Neural progenitor cell (in vitro differentiated cells): ENCODE measurements at regions not wholly inside any gene's neighbourhood (a gene's known extent, or its start where the extent isn't known, plus 50 kb on each side); places are given as distances from the start of the nearest gene placed in this dataset.

Experiments
- DNase-seq: peaks from one replicate; pipeline ENCODE4 v3.0.0-alpha.2; 2016; ENCODE audit warnings: low spot score
- H2AFZ ChIP-seq: fragments of 200-600 bp; sonication (generic); replicated peaks from 2 replicates; pipeline ENCODE4 v1.6.1; 2016; ENCODE audit warnings: antibody characterized with exemption
- H3F3A ChIP-seq: fragments of 200-600 bp; sonication (generic); 2 replicates; pipeline ENCODE4 v1.6.1; 2016; ENCODE audit warnings: antibody characterized with exemption, low read depth
- H3K27ac ChIP-seq: fragments of 200-600 bp; sonication (generic); 2 replicates; pipeline ENCODE4 v1.5.1; 2016; ENCODE audit warnings: mild to moderate bottlenecking
- H3K27me3 ChIP-seq: fragments of 200-600 bp; sonication (generic); 2 replicates; pipeline ENCODE4 v1.6.1; 2016; ENCODE audit warnings: mild to moderate bottlenecking, moderate library complexity
- H3K36me3 ChIP-seq: fragments of 200-600 bp; sonication (generic); 2 replicates; pipeline ENCODE4 v1.5.1; 2016
- H3K4me1 ChIP-seq: fragments of 200-600 bp; sonication (generic); 2 replicates; pipeline ENCODE4 v1.6.1; 2016; ENCODE audit warnings: mixed run types
- H3K4me2 ChIP-seq: fragments of 200-600 bp; sonication (generic); 2 replicates; pipeline ENCODE4 v1.6.1; 2016
- H3K4me3 ChIP-seq: fragments of 200-600 bp; sonication (generic); 2 replicates; pipeline ENCODE4 v1.5.1; 2016
- H3K79me2 ChIP-seq: fragments of 200-600 bp; sonication (generic); 2 replicates; pipeline ENCODE4 v1.6.1; 2016; ENCODE audit warnings: low read depth
- H3K9ac ChIP-seq: fragments of 200-600 bp; sonication (generic); 2 replicates; pipeline ENCODE4 v1.6.1; 2016
- H3K9me3 ChIP-seq: fragments of 200-600 bp; sonication (generic); 2 replicates; pipeline ENCODE4 v1.5.1; 2016; ENCODE audit warnings: low read depth
- H4K20me1 ChIP-seq: fragments of 200-600 bp; sonication (generic); 2 replicates; pipeline ENCODE4 v1.6.1; 2016; ENCODE audit warnings: low read depth
- H3K27ac Mint-ChIP-seq: 3 replicates; pipeline ENCODE4 v1.8.0; 2021; ENCODE audit warnings: mixed read lengths
- H3K27me3 Mint-ChIP-seq: 2 replicates; pipeline ENCODE4 v1.8.0; 2022; ENCODE audit warnings: low read depth, mild to moderate bottlenecking, inconsistent platforms, moderate library complexity, mixed read lengths; ENCODE audit not compliant: insufficient read depth
- H3K36me3 Mint-ChIP-seq: 3 replicates; pipeline ENCODE4 v1.8.0; 2021; ENCODE audit warnings: mixed read lengths
- H3K4me1 Mint-ChIP-seq: 3 replicates; pipeline ENCODE4 v1.8.0; 2021; ENCODE audit warnings: mixed read lengths
- H3K4me3 Mint-ChIP-seq: 3 replicates; pipeline ENCODE4 v1.8.0; 2021; ENCODE audit warnings: mild to moderate bottlenecking, moderate library complexity, mixed read lengths
- H3K9me3 Mint-ChIP-seq: 3 replicates; pipeline ENCODE4 v1.8.0; 2020; ENCODE audit warnings: mixed read lengths
- CTCF ChIP-seq: fragments of 200-600 bp; sonication (generic); IDR thresholded peaks from 2 replicates; pipeline ENCODE4 v1.5.1; 2017; ENCODE audit warnings: antibody characterized with exemption, mild to moderate bottlenecking
- EZH2 ChIP-seq: fragments of 200-600 bp; sonication (generic); IDR thresholded peaks from 2 replicates; pipeline ENCODE4 v1.6.1; 2017; ENCODE audit warnings: antibody characterized with exemption, mild to moderate bottlenecking, moderate library complexity
- EZH2phosphoT487 ChIP-seq: fragments of 200-600 bp; sonication (generic); IDR thresholded peaks from 2 replicates; pipeline ENCODE4 v1.6.1; 2017; ENCODE audit warnings: antibody characterized with exemption

GRCh38 chr13:55617241-55617640, 1523.5 kb upstream of the PRR20A start:
- Histone ChIP-seq H3K9me3 (no peaks in the 10 kb centered on the region), H2AFZ (no peak overlapping the region), H3F3A (no peaks in the 10 kb centered on the region), H3K36me3 (no peaks in the 10 kb centered on the region), H4K20me1 (no peaks in the 10 kb centered on the region), H3K79me2 (no peaks in the 10 kb centered on the region), H3K4me2 (no peak overlapping the region), H3K4me3 (no peak overlapping the region), H3K9ac (no peak overlapping the region), H3K4me1 (no peaks in the 10 kb centered on the region), H3K27ac (no peak overlapping the region), H3K27me3 (no peaks in the 10 kb centered on the region)
- no peaks in the 10 kb centered on the region for H3K36me3 Mint-ChIP-seq
- no peaks in the 10 kb centered on the region for H3K27me3 Mint-ChIP-seq
- no peaks in the 10 kb centered on the region for H3K4me1 Mint-ChIP-seq
- no peak overlapping the region for H3K4me3 Mint-ChIP-seq
- no peak overlapping the region for H3K27ac Mint-ChIP-seq
- DNase-seq, result no peak
- no peak for TF ChIP-seq EZH2phosphoT487
- H3K9me3 Mint-ChIP-seq, result no peaks in the 10 kb centered on the region

- Histone ChIP-seq H3K27me3 (no peaks in the 10 kb centered on the region), H3F3A (no peaks in the 10 kb centered on the region), H3K79me2 (no peaks in the 10 kb centered on the region), H3K36me3 (no peaks in the 10 kb centered on the region), H3K9me3 (no peaks in the 10 kb centered on the region), H3K4me2 (no peak overlapping the region), H3K4me1 (no peaks in the 10 kb centered on the region), H3K4me3 (no peak overlapping the region), H3K9ac (no peak overlapping the region), H2AFZ (no peak overlapping the region), H4K20me1 (no peaks in the 10 kb centered on the region), H3K27ac (no peak overlapping the region)
- Mint-ChIP-seq H3K27ac (no peak overlapping the region), H3K36me3 (no peaks in the 10 kb centered on the region), H3K4me3 (no peak overlapping the region), H3K9me3 (peaks cover 12% of the 10 kb centered on the region), H3K4me1 (no peaks in the 10 kb centered on the region), H3K27me3 (peaks cover 2% of the 10 kb centered on the region)
- no peak for DNase-seq
- TF ChIP-seq EZH2 (no peak), EZH2phosphoT487 (no peak)
Measured at GRCh38 chr13:55627221-55627620, 1513.5 kb upstream of the PRR20A start.

GRCh38 chr13:55632402-55632801, 1508.3 kb upstream of the PRR20A start:
- H3K36me3 ChIP-seq, result no peaks in the 10 kb centered on the region
- H3F3A ChIP-seq, result no peaks in the 10 kb centered on the region
- no peaks in the 10 kb centered on the region for H3K9me3 ChIP-seq
- no peaks in the 10 kb centered on the region for H3K36me3 Mint-ChIP-seq
- peaks cover 11% of the 10 kb centered on the region for H3K9me3 Mint-ChIP-seq
- no peaks in the 10 kb centered on the region for H4K20me1 ChIP-seq
- H3K27ac Mint-ChIP-seq, result no peak overlapping the region
- H3K4me3 Mint-ChIP-seq, result no peak overlapping the region
- H3K4me1 Mint-ChIP-seq, result no peaks in the 10 kb centered on the region
- H2AFZ ChIP-seq, result no peak overlapping the region
- H3K4me1 ChIP-seq, result no peaks in the 10 kb centered on the region
- no peak overlapping the region for H3K4me3 ChIP-seq
- H3K27me3 Mint-ChIP-seq, result peaks cover 5% of the 10 kb centered on the region
- no peaks in the 10 kb centered on the region for H3K79me2 ChIP-seq
- no peak overlapping the region for H3K4me2 ChIP-seq
- TF ChIP-seq EZH2 (no peak), EZH2phosphoT487 (no peak), CTCF (no peak)
- DNase-seq, result no peak
- no peaks in the 10 kb centered on the region for H3K27me3 ChIP-seq
- H3K27ac ChIP-seq, result no peak overlapping the region
- H3K9ac ChIP-seq, result no peak overlapping the region

- H3K4me3 Mint-ChIP-seq, result no peak overlapping the region
- no peaks in the 10 kb centered on the region for H3K36me3 Mint-ChIP-seq
- H3K27ac Mint-ChIP-seq, result no peak overlapping the region
- H2AFZ ChIP-seq, result no peak overlapping the region
- no peak for DNase-seq
- no peaks in the 10 kb centered on the region for H3K27me3 ChIP-seq
- no peaks in the 10 kb centered on the region for H3K9me3 ChIP-seq
- no peak overlapping the region for H3K9ac ChIP-seq
- H3K4me1 ChIP-seq, result peaks cover 5% of the 10 kb centered on the region
- H3K79me2 ChIP-seq, result no peaks in the 10 kb centered on the region
- peaks cover 3% of the 10 kb centered on the region for H3K9me3 Mint-ChIP-seq
- H4K20me1 ChIP-seq, result no peaks in the 10 kb centered on the region
- no peaks in the 10 kb centered on the region for H3K27me3 Mint-ChIP-seq
- H3K4me1 Mint-ChIP-seq, result no peaks in the 10 kb centered on the region
- no peak overlapping the region for H3K4me2 ChIP-seq
- peaks cover 12% of the 10 kb centered on the region for H3F3A ChIP-seq
- no peaks in the 10 kb centered on the region for H3K36me3 ChIP-seq
- no peak overlapping the region for H3K4me3 ChIP-seq
- H3K27ac ChIP-seq, result no peak overlapping the region
- TF ChIP-seq EZH2 (no peak), EZH2phosphoT487 (no peak), CTCF (no peak)
Measured at GRCh38 chr13:55649485-55649884, 1491.2 kb upstream of the PRR20A start.
